H9 (cell line): ENCODE measurements at regions not wholly inside any gene's neighbourhood (a gene's known extent, or its start where the extent isn't known, plus 50 kb on each side); places are given as distances from the start of the nearest gene placed in this dataset.

ENCODE experiments used
- DNase-seq: peaks from one replicate; pipeline ENCODE4 v3.0.0-alpha.2; 2017
- H2AFZ ChIP-seq: one replicate; pipeline ENCODE4 v1.6.1; 2013; ENCODE audit warnings: mild to moderate bottlenecking, low read length, control low read depth, moderate library complexity
- H2AK5ac ChIP-seq: 2 replicates; pipeline ENCODE4 v1.6.1; 2013; ENCODE audit warnings: low read length, control low read depth, mixed read lengths; ENCODE audit not compliant: insufficient read length
- H2BK120ac ChIP-seq: one replicate; pipeline ENCODE4 v1.6.1; 2013; ENCODE audit warnings: low read depth, mild to moderate bottlenecking, low read length, control low read depth, inconsistent platforms; ENCODE audit not compliant: poor library complexity, severe bottlenecking
- H2BK12ac ChIP-seq: 2 replicates; pipeline ENCODE4 v1.6.1; 2013; ENCODE audit warnings: low read length, control low read depth, mixed read lengths, low read depth; ENCODE audit not compliant: insufficient read length
- H2BK15ac ChIP-seq: 2 replicates; pipeline ENCODE4 v1.6.1; 2013; ENCODE audit warnings: low read depth, low read length, control low read depth
- H2BK20ac ChIP-seq: one replicate; pipeline ENCODE4 v1.6.1; 2013; ENCODE audit warnings: low read depth, mild to moderate bottlenecking, low read length, control low read depth, inconsistent platforms; ENCODE audit not compliant: poor library complexity, severe bottlenecking
- H2BK5ac ChIP-seq: 2 replicates; pipeline ENCODE4 v1.6.1; 2013; ENCODE audit warnings: low read length, control low read depth, mixed read lengths; ENCODE audit not compliant: insufficient read length
- H3K14ac ChIP-seq: 2 replicates; pipeline ENCODE4 v1.6.1; 2013; ENCODE audit warnings: low read length, control low read depth; ENCODE audit not compliant: insufficient read depth
- H3K18ac ChIP-seq: 2 replicates; pipeline ENCODE4 v1.6.1; 2013; ENCODE audit warnings: low read depth, mild to moderate bottlenecking, mixed read lengths, low read length, control low read depth; ENCODE audit not compliant: insufficient read length
- H3K23ac ChIP-seq: 2 replicates; pipeline ENCODE4 v1.6.1; 2013; ENCODE audit warnings: low read length, control low read depth, mixed read lengths, low read depth; ENCODE audit not compliant: insufficient read length
- H3K23me2 ChIP-seq: 2 replicates; pipeline ENCODE4 v1.6.1; 2013; ENCODE audit warnings: low read depth, mild to moderate bottlenecking, mixed read lengths, low read length, control low read depth; ENCODE audit not compliant: insufficient read length, poor library complexity, severe bottlenecking
- H3K27ac ChIP-seq: 2 replicates; pipeline ENCODE4 v1.5.1; 2013; ENCODE audit warnings: low read length, control low read depth, mixed read lengths, low read depth; ENCODE audit not compliant: insufficient read length
- H3K27me3 ChIP-seq: 2 replicates; pipeline ENCODE4 v1.6.1; 2013; ENCODE audit warnings: low read length, control low read depth, inconsistent platforms; ENCODE audit not compliant: insufficient read depth
- H3K4ac ChIP-seq: 2 replicates; pipeline ENCODE4 v1.6.1; 2013; ENCODE audit warnings: low read depth, mild to moderate bottlenecking, control low read depth, inconsistent platforms, low read length, moderate library complexity
- H3K4me1 ChIP-seq: 2 replicates; pipeline ENCODE4 v1.6.1; 2013; ENCODE audit warnings: low read length, control low read depth, inconsistent platforms; ENCODE audit not compliant: insufficient read depth
- H3K4me2 ChIP-seq: 2 replicates; pipeline ENCODE4 v1.6.1; 2013; ENCODE audit warnings: low read length, control low read depth, mixed read lengths; ENCODE audit not compliant: insufficient read length, insufficient read depth
- H3K56ac ChIP-seq: 2 replicates; pipeline ENCODE4 v1.6.1; 2013; ENCODE audit warnings: low read depth, mild to moderate bottlenecking, mixed read lengths, low read length, control low read depth; ENCODE audit not compliant: insufficient read length
- H3K79me1 ChIP-seq: 2 replicates; pipeline ENCODE4 v1.6.1; 2013; ENCODE audit warnings: low read depth, mild to moderate bottlenecking, moderate library complexity, low read length, control low read depth, inconsistent platforms; ENCODE audit not compliant: insufficient read depth, poor library complexity, severe bottlenecking
- H3K79me2 ChIP-seq: 2 replicates; pipeline ENCODE4 v1.6.1; 2013; ENCODE audit warnings: low read length, control low read depth, inconsistent platforms; ENCODE audit not compliant: insufficient read depth
- H3K9ac ChIP-seq: 2 replicates; pipeline ENCODE4 v1.6.1; 2013; ENCODE audit warnings: low read length, control low read depth, mixed read lengths; ENCODE audit not compliant: insufficient read length; ENCODE audit errors: extremely low read depth
- H3K9me3 ChIP-seq: one replicate; pipeline ENCODE4 v1.6.1; 2013; ENCODE audit warnings: low read depth, low read length, inconsistent platforms; ENCODE audit not compliant: control insufficient read depth
- H3T11ph ChIP-seq: one replicate; pipeline ENCODE4 v1.6.1; 2013; ENCODE audit warnings: mild to moderate bottlenecking, low read length, control low read depth, inconsistent platforms
- H4K20me1 ChIP-seq: one replicate; pipeline ENCODE4 v1.6.1; 2013; ENCODE audit not compliant: control insufficient read depth, insufficient read length, insufficient read depth
- H4K5ac ChIP-seq: 2 replicates; pipeline ENCODE4 v1.6.1; 2013; ENCODE audit warnings: low read depth, mild to moderate bottlenecking, mixed read lengths, low read length, control low read depth; ENCODE audit not compliant: insufficient read length
- H4K8ac ChIP-seq: replicated peaks from 2 replicates; pipeline ENCODE4 v1.6.1; 2013; ENCODE audit warnings: low read length, control low read depth, mixed read lengths, low read depth; ENCODE audit not compliant: insufficient read length
- H4K91ac ChIP-seq: 2 replicates; pipeline ENCODE4 v1.6.1; 2013; ENCODE audit warnings: low read depth, mild to moderate bottlenecking, moderate library complexity, mixed read lengths, low read length, control low read depth; ENCODE audit not compliant: insufficient read length
- H3K27ac Mint-ChIP-seq, 3 experiments: 2 replicates in 2 of 3; 3 replicates in 1 of 3; pipeline ENCODE4 v1.8.0; 2020 to 2021; ENCODE audit warnings: mixed read lengths in 3 of 3, mild to moderate bottlenecking in 1 of 3, moderate library complexity in 1 of 3
- H3K27me3 Mint-ChIP-seq: 2 replicates; pipeline ENCODE4 v1.8.0; 2021; ENCODE audit warnings: low read depth, mild to moderate bottlenecking, moderate library complexity, mixed read lengths
- H3K36me3 Mint-ChIP-seq, 3 experiments: 2 replicates in 2 of 3; 3 replicates in 1 of 3; pipeline ENCODE4 v1.8.0; 2020 to 2021; ENCODE audit warnings: low read depth in 3 of 3, mixed read lengths in 3 of 3; ENCODE audit not compliant: insufficient read depth in 1 of 3
- H3K4me1 Mint-ChIP-seq, 2 experiments: 2 replicates each; pipeline ENCODE4 v1.8.0; 2020; ENCODE audit warnings: mixed read lengths in 2 of 2
- H3K4me3 Mint-ChIP-seq, 2 experiments: 2 replicates in 1 of 2; 3 replicates in 1 of 2; pipeline ENCODE4 v1.8.0; 2020 to 2021; ENCODE audit warnings: mild to moderate bottlenecking in 2 of 2, mixed read lengths in 2 of 2, moderate library complexity in 1 of 2
- H3K9me3 Mint-ChIP-seq, 2 experiments: 2 replicates in 1 of 2; 3 replicates in 1 of 2; pipeline ENCODE4 v1.8.0; 2020; ENCODE audit warnings: mild to moderate bottlenecking in 2 of 2, mixed read lengths in 2 of 2, moderate library complexity in 1 of 2
- CTCF ChIP-seq: fragments of 200-600 bp; sonication (generic); conservative IDR thresholded peaks from 3 replicates; pipeline ENCODE4 v1.8.0; 2021; ENCODE audit warnings: antibody characterized with exemption, mild to moderate bottlenecking
- WGBS: extraction: QIAGEN DNeasy Blood & Tissue Kit; methylation state at CpG from one replicate; pipeline ENCODE4 v1.1.7; 2013; ENCODE audit warnings: missing lambda C conversion rate, low lambda C conversion rate, mixed read lengths; ENCODE audit not compliant: insufficient read length; ENCODE audit errors: extremely low coverage; 5-methylcytosine and 5-hydroxymethylcytosine counted together

GRCh38 chr12:103012884-103013283, 55.4 kb downstream of the ASCL1 start:
- Histone ChIP-seq H3K4ac (no peak overlapping the region), H3K9ac (no peak overlapping the region), H4K8ac (no peak overlapping the region), H3K56ac (no peak overlapping the region), H2BK5ac (no peak overlapping the region), H3K79me1 (no peaks in the 10 kb centered on the region), H3K18ac (no peak overlapping the region), H3K27me3 (no peaks in the 10 kb centered on the region), H2BK120ac (no peak overlapping the region), H3K4me2 (no peak overlapping the region), H4K5ac (no peak overlapping the region), H2BK15ac (no peak overlapping the region), H3T11ph (no peak overlapping the region), H3K14ac (no peak overlapping the region), H3K23ac (no peak overlapping the region), H3K9me3 (no peaks in the 10 kb centered on the region), H3K4me1 (no peaks in the 10 kb centered on the region), H2BK12ac (no peak overlapping the region), H3K27ac (no peak overlapping the region), H4K91ac (no peak overlapping the region), H2AFZ (no peak overlapping the region), H2BK20ac (no peak overlapping the region), H4K20me1 (no peaks in the 10 kb centered on the region), H3K23me2 (no peaks in the 10 kb centered on the region), H3K79me2 (no peaks in the 10 kb centered on the region), H2AK5ac (no peak overlapping the region)
- H3K4me1 Mint-ChIP-seq = peaks cover 13 to 26% of the 10 kb centered on the region in 2 experiments
- peaks cover 8% of the 10 kb centered on the region; the same call in 1 of the 2 replicates for H3K27me3 Mint-ChIP-seq
- H3K27ac Mint-ChIP-seq = peak overlapping the region in 1 of 3 experiments; percentile 66; a peak in 1 of 7 replicates
- peak; percentile 68 for DNase-seq
- WGBS = no CpG with 5 or more reads among the region's 8 CpGs
- no peak for TF ChIP-seq CTCF
- H3K4me3 Mint-ChIP-seq = no peak overlapping the region
- H3K36me3 Mint-ChIP-seq = no peaks in the 10 kb centered on the region
- no peaks in the 10 kb centered on the region for H3K9me3 Mint-ChIP-seq
